NB4 (cell line): ENCODE measurements at regions not wholly inside any gene's neighbourhood (a gene's known extent, or its start where the extent isn't known, plus 50 kb on each side); places are given as distances from the start of the nearest gene placed in this dataset.

Experiments used
- MYC ChIP-seq: IDR thresholded peaks from 2 replicates; pipeline ENCODE4 v1.6.1; 2011; ENCODE audit warnings: low read depth, low read length
- POLR2A ChIP-seq: IDR thresholded peaks from 2 replicates; pipeline ENCODE4 v1.6.1; 2011; ENCODE audit warnings: mild to moderate bottlenecking; ENCODE audit not compliant: insufficient read length; ENCODE audit errors: extremely low read depth
- TF ChIP-seq, protein P1 (sequence below): IDR thresholded peaks from one replicate; pipeline ENCODE4 v1.5.1; 2012; ENCODE audit warnings: low read depth, low read length

DNA sequence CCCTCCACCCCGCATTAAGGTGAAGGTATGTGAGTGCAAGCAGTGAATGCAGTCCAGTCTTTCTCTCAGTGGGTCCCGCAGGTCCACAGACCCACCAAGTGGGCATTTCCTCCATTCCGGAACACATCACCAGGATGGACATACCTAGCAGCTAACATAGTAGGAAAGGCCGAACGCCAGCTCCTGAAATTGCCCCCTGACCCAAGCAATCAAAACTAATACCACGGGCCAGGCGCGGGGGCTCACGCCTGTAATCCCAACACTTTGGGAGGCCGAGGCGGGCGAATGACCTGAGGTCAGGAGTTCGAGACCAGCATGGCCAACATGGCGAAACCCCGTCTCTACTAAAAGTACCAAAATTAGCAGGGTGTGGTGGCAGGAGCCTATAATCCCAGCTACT is 71.7 kb upstream of the VSTM2B start:
- TF ChIP-seq, protein P1, sequence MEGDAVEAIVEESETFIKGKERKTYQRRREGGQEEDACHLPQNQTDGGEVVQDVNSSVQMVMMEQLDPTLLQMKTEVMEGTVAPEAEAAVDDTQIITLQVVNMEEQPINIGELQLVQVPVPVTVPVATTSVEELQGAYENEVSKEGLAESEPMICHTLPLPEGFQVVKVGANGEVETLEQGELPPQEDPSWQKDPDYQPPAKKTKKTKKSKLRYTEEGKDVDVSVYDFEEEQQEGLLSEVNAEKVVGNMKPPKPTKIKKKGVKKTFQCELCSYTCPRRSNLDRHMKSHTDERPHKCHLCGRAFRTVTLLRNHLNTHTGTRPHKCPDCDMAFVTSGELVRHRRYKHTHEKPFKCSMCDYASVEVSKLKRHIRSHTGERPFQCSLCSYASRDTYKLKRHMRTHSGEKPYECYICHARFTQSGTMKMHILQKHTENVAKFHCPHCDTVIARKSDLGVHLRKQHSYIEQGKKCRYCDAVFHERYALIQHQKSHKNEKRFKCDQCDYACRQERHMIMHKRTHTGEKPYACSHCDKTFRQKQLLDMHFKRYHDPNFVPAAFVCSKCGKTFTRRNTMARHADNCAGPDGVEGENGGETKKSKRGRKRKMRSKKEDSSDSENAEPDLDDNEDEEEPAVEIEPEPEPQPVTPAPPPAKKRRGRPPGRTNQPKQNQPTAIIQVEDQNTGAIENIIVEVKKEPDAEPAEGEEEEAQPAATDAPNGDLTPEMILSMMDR, result no peak
- TF ChIP-seq POLR2A, result no peak
- no peak for TF ChIP-seq MYC
